GM19025 (cell line): ENCODE measurements at regions not wholly inside any gene's neighbourhood (a gene's known extent, or its start where the extent isn't known, plus 50 kb on each side); places are given as distances from the start of the nearest gene placed in this dataset.
"Not testable (repeated sequence)": the region's sequence is repeated elsewhere in the genome, so short reads cannot be mapped to it uniquely, and the experiment has no call there.

Experiments used
- ATAC-seq: cut with Tn5 transposase; IDR thresholded peaks from one replicate; pipeline ENCODE4 v1.9.1; 2021; ENCODE audit warnings: mild to moderate bottlenecking, low read depth, moderate library complexity; ENCODE audit not compliant: unreplicated experiment

GRCh38 chr1:208974717-208975116, 608.8 kb upstream of the CAMK1G start:
- ATAC-seq, result no peak

GRCh38 chr1:208975456-208975855, 608.1 kb upstream of the CAMK1G start:
- no peak for ATAC-seq

- no peak for ATAC-seq
These were observed 606.5 kb upstream of the CAMK1G start for GRCh38 chr1:208977012-208977411.

- no peak for ATAC-seq
These were observed 605.8 kb upstream of the CAMK1G start for GRCh38 chr1:208977638-208978256.

- no peak for ATAC-seq
These were observed 603.7 kb upstream of the CAMK1G start for GRCh38 chr1:208979776-208980175.

GRCh38 chr1:208980605-208981004, 602.9 kb upstream of the CAMK1G start:
- ATAC-seq, result no peak

- ATAC-seq, result no peak
These were observed 598.3 kb upstream of the CAMK1G start for GRCh38 chr1:208985231-208985630.

- peak; percentile 95 for ATAC-seq
These were observed 594.7 kb upstream of the CAMK1G start for GRCh38 chr1:208988811-208989222.

GRCh38 chr1:208990456-208990855, 593.1 kb upstream of the CAMK1G start:
- no peak for ATAC-seq

GRCh38 chr1:208997053-208997452, 586.5 kb upstream of the CAMK1G start:
- ATAC-seq, result not testable (repeated sequence)

GRCh38 chr1:208997726-208998312, 585.7 kb upstream of the CAMK1G start:
- no peak for ATAC-seq

GRCh38 chr1:209008586-209008985, 574.9 kb upstream of the CAMK1G start:
- no peak for ATAC-seq

GRCh38 chr1:209010475-209011230, 572.9 kb upstream of the CAMK1G start:
- ATAC-seq, result no peak

- no peak for ATAC-seq
These were observed 570.9 kb upstream of the CAMK1G start for GRCh38 chr1:209012443-209013196.

GRCh38 chr1:209015092-209015491, 568.4 kb upstream of the CAMK1G start:
- ATAC-seq, result no peak

GRCh38 chr1:209021622-209022021, 561.9 kb upstream of the CAMK1G start:
- ATAC-seq, result no peak

GRCh38 chr1:209023790-209024189, 559.7 kb upstream of the CAMK1G start:
- ATAC-seq, result no peak

GRCh38 chr1:209029737-209030136, 553.8 kb upstream of the CAMK1G start:
- no peak for ATAC-seq

- no peak for ATAC-seq
These were observed 552.9 kb upstream of the CAMK1G start for GRCh38 chr1:209030454-209031167.

- ATAC-seq, result no peak
These were observed 546.5 kb upstream of the CAMK1G start for GRCh38 chr1:209037064-209037463.
